Stimulated activated CD8-positive, alpha-beta memory T cell treated with anti-CD3 and anti-CD28 coated beads, Interleukin-12 subunit alpha, Interleukin-12 subunit beta, amount 100 ng/mL, for 24 hours (primary cell): ENCODE measurements at regions not wholly inside any gene's neighbourhood (a gene's known extent, or its start where the extent isn't known, plus 50 kb on each side); places are given as distances from the start of the nearest gene placed in this dataset.

ENCODE experiments used
- DNase-seq: peaks from one replicate; pipeline ENCODE4 v3.0.0-alpha.2; 2020; ENCODE audit errors: extremely low read depth

GRCh38 chr9:81532251-81532650 lies 157.1 kb downstream of the TLE1 start:
- no peak for DNase-seq

GRCh38 chr9:81531511-81531910 lies 157.8 kb downstream of the TLE1 start:
- no peak for DNase-seq

GRCh38 chr9:81530846-81531245 lies 158.5 kb downstream of the TLE1 start:
- no peak for DNase-seq

- DNase-seq, result no peak
Measured at GRCh38 chr9:81530310-81530810, 159.0 kb downstream of the TLE1 start.

- DNase-seq, result no peak
Measured at GRCh38 chr9:81529556-81530193, 159.7 kb downstream of the TLE1 start.

- no peak for DNase-seq
Measured at GRCh38 chr9:81526587-81526986, 162.8 kb downstream of the TLE1 start.

GRCh38 chr9:81522716-81523551 lies 166.4 kb downstream of the TLE1 start:
- DNase-seq, result no peak

GRCh38 chr9:81521892-81522291 lies 167.5 kb downstream of the TLE1 start:
- no peak for DNase-seq

- DNase-seq, result no peak
Measured at GRCh38 chr9:81519816-81520495, 169.4 kb downstream of the TLE1 start.

GRCh38 chr9:81517954-81518353 lies 171.4 kb downstream of the TLE1 start:
- no peak for DNase-seq

- no peak for DNase-seq
Measured at GRCh38 chr9:81513059-81513458, 176.3 kb downstream of the TLE1 start.

- DNase-seq, result no peak
Measured at GRCh38 chr9:81512641-81513040, 176.7 kb downstream of the TLE1 start.

GRCh38 chr9:81508476-81508875 lies 180.9 kb downstream of the TLE1 start:
- DNase-seq, result no peak

- no peak for DNase-seq
Measured at GRCh38 chr9:81506941-81507864, 182.1 kb downstream of the TLE1 start.

- no peak for DNase-seq
Measured at GRCh38 chr9:81499594-81499993, 189.8 kb downstream of the TLE1 start.

- DNase-seq, result no peak
Measured at GRCh38 chr9:81499021-81499454, 190.3 kb downstream of the TLE1 start.

- DNase-seq, result no peak
Measured at GRCh38 chr9:81498576-81498975, 190.8 kb downstream of the TLE1 start.

- DNase-seq, result no peak
Measured at GRCh38 chr9:81497091-81497490, 192.3 kb downstream of the TLE1 start.

GRCh38 chr9:81492710-81493447 lies 196.5 kb downstream of the TLE1 start:
- DNase-seq, result no peak

- no peak for DNase-seq
Measured at GRCh38 chr9:81490605-81491331, 198.6 kb downstream of the TLE1 start.
